Activated CD4-positive, alpha-beta T cell treated with anti-CD3 and anti-CD28 coated beads, Interleukin-2, amount 50 U/mL, for 16 hours (primary cell): ENCODE measurements at regions not wholly inside any gene's neighbourhood (a gene's known extent, or its start where the extent isn't known, plus 50 kb on each side); places are given as distances from the start of the nearest gene placed in this dataset.
"Not testable (repeated sequence)": the region's sequence is repeated elsewhere in the genome, so short reads cannot be mapped to it uniquely, and the experiment has no call there.

ENCODE experiments used
- DNase-seq: peaks from one replicate; pipeline ENCODE4 v3.0.0-alpha.2; 2020

DNA sequence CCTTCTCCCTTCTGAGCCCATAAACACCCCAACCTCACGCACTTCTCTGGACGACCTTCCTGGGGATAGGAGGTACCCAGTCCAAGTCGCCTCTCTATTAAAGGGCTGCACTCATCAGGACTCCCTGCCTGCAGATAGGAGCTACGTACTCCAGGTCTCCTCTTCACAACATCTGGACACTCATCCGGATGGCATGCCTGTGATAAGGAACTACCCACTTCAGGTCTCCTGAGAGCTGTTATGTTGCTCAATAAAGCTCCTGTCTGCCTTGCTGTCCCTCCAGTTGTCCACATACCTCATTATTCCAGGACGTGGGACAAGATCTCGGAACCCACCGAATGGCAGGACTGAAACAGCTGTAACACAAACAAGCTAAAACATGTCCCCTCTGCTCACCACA, 548.0 kb downstream of the TBC1D32 start:
- no peak for DNase-seq

DNA sequence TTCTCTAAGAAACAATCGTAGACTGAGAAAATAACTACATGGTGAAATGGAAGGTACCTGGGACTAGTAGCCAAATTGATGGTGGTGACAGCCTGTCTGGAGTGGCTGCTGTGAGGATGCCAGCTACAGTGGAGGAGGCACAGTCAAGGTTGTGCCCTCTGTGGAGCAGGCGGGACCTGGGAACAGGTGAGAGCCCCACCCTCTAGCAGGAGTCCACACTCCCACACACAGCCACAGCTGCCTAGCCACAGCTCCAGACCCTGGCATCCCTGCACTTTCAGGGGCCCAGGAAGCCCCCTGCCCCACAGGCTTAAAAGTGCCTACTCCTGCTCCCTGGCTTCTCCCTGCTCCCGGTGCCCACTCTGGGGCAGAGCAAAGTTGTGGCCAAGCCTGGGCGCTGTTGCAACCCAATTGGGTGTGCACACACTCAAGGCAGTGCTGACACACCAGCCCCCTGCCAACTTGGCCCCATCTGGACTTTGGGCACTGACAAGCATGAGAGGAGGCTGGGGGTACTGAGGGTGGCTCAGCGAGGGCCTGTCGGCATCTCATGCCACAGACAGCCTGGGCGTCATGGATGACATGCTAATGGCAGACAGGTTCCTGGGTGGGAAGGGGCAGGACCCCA, 548.7 kb downstream of the TBC1D32 start:
- DNase-seq = no peak

GRCh38 chr6:120779441-120779840, 554.8 kb downstream of the TBC1D32 start:
- DNase-seq = no peak

DNA sequence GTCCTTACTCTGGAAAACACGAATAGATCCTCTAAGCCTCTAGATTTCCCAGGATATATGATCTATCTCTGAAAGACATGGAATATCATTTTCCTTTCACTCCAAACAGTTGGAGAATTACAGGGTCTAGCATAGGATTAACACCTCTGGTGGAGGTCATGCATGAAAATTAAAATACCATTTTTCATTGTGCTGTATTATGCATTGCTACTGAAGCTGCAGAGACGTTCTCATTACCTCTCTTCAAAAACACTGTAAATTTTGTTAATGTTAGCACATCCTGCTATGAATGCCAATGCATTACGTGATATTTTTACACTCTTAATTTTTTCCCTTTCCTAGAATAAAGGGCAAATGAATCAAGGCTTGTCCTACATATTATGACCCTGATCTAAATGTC, 558.6 kb downstream of the TBC1D32 start:
- no peak for DNase-seq

DNA sequence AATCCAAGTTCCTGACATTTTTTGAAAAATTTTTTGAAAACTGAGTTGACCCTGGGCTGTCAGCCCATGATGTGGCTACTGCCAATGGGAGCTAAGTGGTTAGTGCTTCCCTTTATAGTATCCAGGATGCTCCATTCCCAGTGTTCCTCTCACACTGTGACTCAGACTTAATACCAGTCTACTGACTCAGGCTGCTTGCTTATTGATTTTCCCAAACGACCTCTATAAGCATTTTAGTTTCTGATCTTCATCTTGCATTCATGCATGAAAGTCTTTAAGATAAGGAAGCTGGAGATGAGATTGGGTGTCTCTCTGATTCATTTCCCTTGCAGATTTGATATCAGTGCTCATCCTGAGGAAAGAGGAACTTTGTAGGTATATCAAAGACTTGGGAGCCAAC, 560.0 kb downstream of the TBC1D32 start:
- no peak for DNase-seq

GRCh38 chr6:120771019-120771418, 563.3 kb downstream of the TBC1D32 start:
- DNase-seq = no peak

DNA sequence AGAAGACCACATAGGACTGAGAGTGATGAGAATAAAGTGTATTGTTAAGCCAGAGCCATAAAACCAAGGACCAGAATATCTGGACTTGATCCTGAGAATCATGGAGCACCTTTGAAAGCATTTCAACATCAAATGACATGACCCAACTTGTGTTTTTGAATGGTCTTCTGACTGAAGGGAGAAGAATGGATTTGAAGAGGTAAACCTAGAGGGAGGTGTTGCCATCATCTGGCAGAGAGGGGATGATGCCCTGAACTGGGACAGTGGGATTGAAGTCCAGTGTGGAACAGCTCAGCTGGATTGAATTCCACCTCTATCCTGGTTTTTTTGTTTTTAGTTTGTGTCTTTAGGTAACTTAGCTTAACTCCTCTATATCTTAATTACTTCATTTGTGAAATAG, 570.0 kb downstream of the TBC1D32 start:
- DNase-seq = no peak

GRCh38 chr6:120759570-120759969, 574.7 kb downstream of the TBC1D32 start:
- no peak for DNase-seq

DNA sequence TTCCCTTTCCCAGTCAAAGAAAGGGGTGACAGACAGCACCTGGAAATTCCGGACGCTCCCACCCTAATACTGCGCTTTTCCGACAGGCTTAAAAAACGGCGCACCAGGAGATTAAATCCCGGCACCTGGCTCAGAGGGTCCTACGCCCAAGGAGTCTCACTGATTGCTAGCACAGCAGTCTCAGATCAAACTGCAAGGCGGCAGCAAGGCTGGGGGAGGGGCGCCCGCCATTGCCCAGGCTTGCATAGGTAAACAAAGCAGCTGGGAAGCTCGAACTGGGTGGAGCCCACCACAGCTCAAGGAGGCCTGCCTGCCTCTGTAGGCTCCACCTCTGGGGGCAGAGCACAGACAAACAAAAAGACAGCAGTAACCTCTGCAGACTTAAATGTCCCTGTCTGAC, 585.7 kb downstream of the TBC1D32 start:
- DNase-seq = not testable (repeated sequence)

DNA sequence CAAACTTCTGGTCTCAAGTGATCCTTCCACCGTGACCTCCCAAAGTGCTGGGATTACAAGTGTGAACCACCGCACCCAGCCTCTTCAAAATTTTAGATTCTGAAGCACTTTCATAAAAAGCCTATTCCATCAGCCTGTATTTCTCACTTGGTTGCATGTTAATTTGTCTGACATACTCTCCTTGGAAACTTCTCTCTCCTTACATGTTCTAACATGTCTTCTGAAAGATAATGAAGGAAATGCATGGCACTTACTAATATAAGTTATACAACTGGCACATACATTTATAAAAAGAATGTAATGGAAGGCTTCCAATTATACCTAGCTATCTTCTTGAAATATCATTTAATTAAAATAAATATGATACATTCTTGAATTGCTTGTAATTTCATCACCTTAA, 597.5 kb downstream of the TBC1D32 start:
- DNase-seq = no peak

- DNase-seq = no peak
Observed at GRCh38 chr6:120735641-120736040, 598.6 kb downstream of the TBC1D32 start.

DNA sequence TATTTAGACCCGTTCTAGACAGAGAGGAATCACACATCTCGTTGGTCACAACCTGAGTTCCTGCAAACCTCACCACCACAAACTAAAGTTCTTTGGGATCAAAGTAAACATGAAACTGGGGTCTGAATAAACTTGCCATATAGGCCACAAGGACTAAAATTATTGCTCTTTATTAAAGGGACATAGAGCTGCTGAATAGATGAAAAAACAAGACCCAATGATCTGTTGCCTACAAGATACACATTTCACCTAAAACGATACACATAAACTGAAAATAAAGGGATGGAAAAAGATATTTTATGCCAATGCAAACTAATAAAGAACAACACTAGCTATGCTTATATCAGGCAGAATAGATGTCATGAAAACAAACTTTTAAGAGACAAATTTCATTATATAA, 623.0 kb downstream of the TBC1D32 start:
- no peak for DNase-seq

GRCh38 chr6:120700001-120700400, 634.3 kb downstream of the TBC1D32 start:
- no peak for DNase-seq

DNA sequence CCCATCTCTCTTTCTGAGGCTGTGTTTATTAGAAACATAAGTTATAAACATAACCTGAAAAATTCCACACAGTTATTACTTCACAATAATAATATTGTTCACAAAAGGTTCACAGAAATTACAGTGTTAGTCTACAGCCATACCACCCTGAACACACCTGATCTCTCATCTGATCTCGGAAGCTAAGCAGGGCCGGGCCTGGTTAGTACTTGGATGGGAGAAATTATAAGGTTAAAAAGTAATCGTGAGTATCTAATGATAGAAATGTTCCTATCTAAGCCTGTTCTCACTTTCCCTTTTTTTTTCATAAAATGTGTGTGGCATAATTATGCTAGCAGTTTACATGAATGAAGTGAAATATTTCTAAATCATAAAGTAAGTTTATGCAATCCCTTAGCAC, 647.8 kb downstream of the TBC1D32 start:
- DNase-seq = no peak

GRCh38 chr6:120682145-120682544, 652.1 kb downstream of the TBC1D32 start:
- DNase-seq = no peak

GRCh38 chr6:120681204-120681603, 653.1 kb downstream of the TBC1D32 start:
- DNase-seq = no peak

DNA sequence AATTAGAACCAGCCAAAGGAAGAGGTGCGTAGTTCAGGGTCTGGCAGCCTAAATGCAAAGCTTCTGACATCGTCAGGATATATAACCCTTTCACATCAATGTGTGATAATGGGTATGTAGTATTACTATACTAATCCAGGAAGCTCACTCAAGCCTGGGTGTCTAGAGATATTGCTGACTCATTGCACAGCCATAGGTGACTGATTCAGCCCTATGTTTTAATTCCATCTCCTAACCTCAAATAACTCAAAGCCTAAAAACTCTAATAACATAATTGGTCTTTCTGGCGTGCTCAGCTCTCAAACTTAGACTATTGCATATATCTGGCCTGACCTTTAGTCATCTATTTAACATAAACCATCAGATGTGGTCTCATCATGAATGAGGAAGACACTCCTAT, 658.4 kb downstream of the TBC1D32 start:
- no peak for DNase-seq

GRCh38 chr6:120671519-120671918, 662.8 kb downstream of the TBC1D32 start:
- DNase-seq = no peak

DNA sequence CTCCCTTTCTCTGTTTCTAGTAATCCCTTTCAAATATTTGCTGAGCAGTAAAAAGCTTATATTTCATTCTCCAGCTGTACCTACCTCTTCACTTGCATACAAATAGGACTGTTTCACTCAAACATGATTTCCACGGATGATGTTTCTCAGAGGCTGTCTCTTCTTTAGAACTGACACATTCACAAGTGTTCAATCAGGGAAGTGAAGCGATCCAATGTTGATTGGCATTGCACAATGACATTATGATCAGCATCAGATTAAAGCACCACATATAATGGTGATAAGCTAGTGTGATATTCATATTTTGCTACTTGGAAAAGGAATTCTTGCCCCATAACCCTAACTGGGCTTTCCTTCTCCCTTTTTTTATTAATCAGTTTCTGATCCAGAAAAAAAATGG, 681.8 kb downstream of the TBC1D32 start:
- DNase-seq = no peak

DNA sequence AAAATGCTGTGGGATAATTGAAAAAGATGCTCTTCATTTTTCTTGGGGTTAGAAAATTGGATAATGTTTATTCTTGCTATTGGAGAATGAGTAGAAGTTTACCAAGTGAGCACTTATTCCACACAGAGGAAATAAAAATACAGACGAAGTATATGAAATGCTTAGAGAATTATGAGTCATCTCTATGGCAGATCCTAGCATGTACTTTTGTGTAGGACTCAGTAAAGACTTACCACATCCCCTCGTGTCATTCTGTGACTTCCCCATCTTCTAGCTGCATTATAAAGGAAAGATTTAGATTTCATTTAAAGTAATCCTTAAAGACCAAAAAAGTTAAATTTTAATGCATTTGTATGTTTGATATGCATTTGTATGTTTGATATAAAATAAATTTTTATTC, 685.6 kb downstream of the TBC1D32 start:
- DNase-seq = no peak

DNA sequence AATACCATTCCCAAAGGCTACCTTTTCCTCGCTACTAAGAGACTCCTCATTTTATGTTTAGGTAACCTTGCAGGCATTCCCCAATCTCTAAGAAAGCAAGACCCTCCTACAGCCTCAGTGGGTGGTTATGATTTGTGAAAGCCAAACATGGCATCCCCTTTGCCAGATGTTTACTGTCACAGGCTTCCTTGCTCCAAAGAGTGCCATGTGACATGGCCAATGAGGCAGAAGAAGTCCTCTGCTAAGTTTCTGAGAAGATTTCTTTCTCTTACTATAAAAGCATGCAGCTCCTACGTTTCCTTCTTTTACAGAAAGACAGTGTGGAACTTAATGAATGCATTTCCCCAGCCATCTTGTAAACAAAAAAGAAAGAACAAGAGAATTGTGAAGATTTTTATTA, 688.2 kb downstream of the TBC1D32 start:
- DNase-seq = no peak

- DNase-seq = no peak
Observed at GRCh38 chr6:120632975-120633374, 701.3 kb downstream of the TBC1D32 start.

DNA sequence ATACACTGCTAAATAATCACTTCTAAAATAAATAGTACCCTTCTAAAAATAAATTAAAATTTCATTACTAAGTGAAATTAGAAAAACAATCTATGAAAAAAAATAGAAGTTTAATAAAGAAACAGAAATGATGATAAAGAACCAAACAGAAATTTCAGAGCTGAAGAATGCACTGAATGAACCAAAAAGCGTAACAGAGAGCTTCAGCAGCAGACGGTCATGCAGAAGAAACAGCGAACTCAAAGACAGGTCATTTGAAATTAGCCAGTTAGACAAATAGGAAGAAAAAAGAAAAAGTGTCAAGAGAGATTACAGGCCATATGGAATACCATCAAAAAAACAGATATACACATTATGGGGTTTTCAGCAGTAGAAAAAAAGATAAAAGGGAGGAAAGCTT, 706.7 kb downstream of the TBC1D32 start:
- DNase-seq = no peak

- no peak for DNase-seq
Observed at GRCh38 chr6:120622127-120622631, 712.1 kb downstream of the TBC1D32 start.

GRCh38 chr6:120620900-120621299, 713.4 kb downstream of the TBC1D32 start:
- no peak for DNase-seq

DNA sequence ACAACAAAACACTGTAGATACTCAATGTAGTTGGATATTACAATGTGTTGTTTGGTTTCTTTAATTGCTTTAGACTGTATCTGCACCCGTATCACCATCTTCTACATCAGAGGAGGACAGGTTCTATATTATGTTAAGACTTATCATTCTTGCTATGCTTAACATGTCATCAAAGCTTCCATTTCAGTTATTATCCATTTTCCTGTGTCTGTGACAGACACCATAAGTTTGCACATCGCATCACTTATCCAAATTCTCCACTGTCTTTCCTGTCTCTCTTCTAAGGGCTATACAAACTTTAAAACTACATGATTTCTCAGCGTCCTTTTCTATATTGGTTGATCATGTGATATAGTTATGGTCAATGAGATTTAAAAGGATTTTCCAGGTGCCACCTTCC, 719.0 kb downstream of the TBC1D32 start:
- no peak for DNase-seq
